ENCODE measurements at regions not wholly inside any gene's neighbourhood (a gene's known extent, or its start where the extent isn't known, plus 50 kb on each side); places are given as distances from the start of the nearest gene placed in this dataset.

DNA sequence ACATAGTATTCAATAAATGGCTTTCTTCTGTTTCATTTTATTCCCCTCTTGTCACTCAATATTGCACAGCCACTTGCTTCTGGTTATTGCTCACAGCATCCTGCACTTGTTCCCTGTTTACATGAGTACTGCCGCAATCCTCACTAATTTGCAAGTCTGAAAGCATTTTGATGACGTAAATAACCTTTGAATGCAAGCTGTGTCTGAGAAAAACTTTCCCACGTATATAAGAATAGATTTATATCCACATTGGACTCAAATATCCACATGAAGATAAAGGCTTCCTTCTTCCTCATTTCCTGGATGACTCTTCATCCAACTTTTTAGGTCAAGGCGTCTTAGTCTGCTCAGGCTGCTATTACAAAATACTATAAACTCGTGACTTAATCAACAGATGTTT, 88.2 kb upstream of the DAP start:
- TF ChIP-seq, protein P1, sequence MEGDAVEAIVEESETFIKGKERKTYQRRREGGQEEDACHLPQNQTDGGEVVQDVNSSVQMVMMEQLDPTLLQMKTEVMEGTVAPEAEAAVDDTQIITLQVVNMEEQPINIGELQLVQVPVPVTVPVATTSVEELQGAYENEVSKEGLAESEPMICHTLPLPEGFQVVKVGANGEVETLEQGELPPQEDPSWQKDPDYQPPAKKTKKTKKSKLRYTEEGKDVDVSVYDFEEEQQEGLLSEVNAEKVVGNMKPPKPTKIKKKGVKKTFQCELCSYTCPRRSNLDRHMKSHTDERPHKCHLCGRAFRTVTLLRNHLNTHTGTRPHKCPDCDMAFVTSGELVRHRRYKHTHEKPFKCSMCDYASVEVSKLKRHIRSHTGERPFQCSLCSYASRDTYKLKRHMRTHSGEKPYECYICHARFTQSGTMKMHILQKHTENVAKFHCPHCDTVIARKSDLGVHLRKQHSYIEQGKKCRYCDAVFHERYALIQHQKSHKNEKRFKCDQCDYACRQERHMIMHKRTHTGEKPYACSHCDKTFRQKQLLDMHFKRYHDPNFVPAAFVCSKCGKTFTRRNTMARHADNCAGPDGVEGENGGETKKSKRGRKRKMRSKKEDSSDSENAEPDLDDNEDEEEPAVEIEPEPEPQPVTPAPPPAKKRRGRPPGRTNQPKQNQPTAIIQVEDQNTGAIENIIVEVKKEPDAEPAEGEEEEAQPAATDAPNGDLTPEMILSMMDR (IDR thresholded peaks at IDR 0.05; ENCODE audit: low read depth, low read length, poor library complexity, severe bottlenecking) = no peak
- TF ChIP-seq EZH2phosphoT487 (IDR thresholded peaks at IDR 0.05; ENCODE audit: borderline replicate concordance, low read length) = no peak
